Glutamatergic neuron (in vitro differentiated cells): ENCODE measurements at regions not wholly inside any gene's neighbourhood (a gene's known extent, or its start where the extent isn't known, plus 50 kb on each side); places are given as distances from the start of the nearest gene placed in this dataset.

Experiments
- DNase-seq: peaks from one replicate; pipeline ENCODE4 v3.0.0; 2022
- H3K27ac Mint-ChIP-seq: one replicate; pipeline ENCODE4 v1.8.0; 2020; ENCODE audit warnings: mild to moderate bottlenecking, mixed read lengths, inconsistent platforms; ENCODE audit not compliant: unreplicated experiment
- H3K27me3 Mint-ChIP-seq: one replicate; pipeline ENCODE4 v1.8.0; 2020; ENCODE audit warnings: mild to moderate bottlenecking, moderate library complexity, mixed read lengths, inconsistent platforms; ENCODE audit not compliant: unreplicated experiment
- H3K36me3 Mint-ChIP-seq: one replicate; pipeline ENCODE4 v1.8.0; 2020; ENCODE audit warnings: mild to moderate bottlenecking, mixed read lengths, inconsistent platforms; ENCODE audit not compliant: unreplicated experiment
- H3K4me1 Mint-ChIP-seq: one replicate; pipeline ENCODE4 v1.8.0; 2020; ENCODE audit warnings: mild to moderate bottlenecking, low read depth, mixed read lengths, inconsistent platforms; ENCODE audit not compliant: unreplicated experiment
- H3K4me3 Mint-ChIP-seq: one replicate; pipeline ENCODE4 v1.8.0; 2020; ENCODE audit warnings: mild to moderate bottlenecking, mixed read lengths, inconsistent platforms; ENCODE audit not compliant: unreplicated experiment
- H3K9me3 Mint-ChIP-seq: one replicate; pipeline ENCODE4 v1.8.0; 2020; ENCODE audit warnings: mild to moderate bottlenecking, moderate library complexity, mixed read lengths, inconsistent platforms; ENCODE audit not compliant: unreplicated experiment
- CTCF ChIP-seq: fragments of 200-600 bp; sonication (generic); IDR thresholded peaks from one replicate; pipeline ENCODE4 v1.5.0; 2021; ENCODE audit not compliant: partially characterized antibody, unreplicated experiment

- Mint-ChIP-seq H3K9me3 (no peaks in the 10 kb centered on the region), H3K4me3 (no peak overlapping the region), H3K27ac (no peak overlapping the region), H3K4me1 (no peaks in the 10 kb centered on the region), H3K36me3 (no peaks in the 10 kb centered on the region), H3K27me3 (no peaks in the 10 kb centered on the region)
- no peak for TF ChIP-seq CTCF
- no peak for DNase-seq
These were observed 649.9 kb upstream of the API5 start for GRCh38 chr11:42661942-42662341.

GRCh38 chr11:42669248-42669976 is 642.4 kb upstream of the API5 start:
- Mint-ChIP-seq H3K4me1 (peaks cover 3% of the 10 kb centered on the region), H3K9me3 (peaks cover 5% of the 10 kb centered on the region), H3K27ac (peak overlapping the region; percentile 34), H3K4me3 (no peak overlapping the region), H3K36me3 (no peaks in the 10 kb centered on the region), H3K27me3 (no peaks in the 10 kb centered on the region)
- no peak for TF ChIP-seq CTCF
- no peak for DNase-seq

GRCh38 chr11:42674436-42674835 is 637.4 kb upstream of the API5 start:
- no peak overlapping the region for H3K4me3 Mint-ChIP-seq
- DNase-seq, result no peak
- no peak for TF ChIP-seq CTCF
- peaks cover under 1% of the 10 kb centered on the region for H3K4me1 Mint-ChIP-seq
- no peaks in the 10 kb centered on the region for H3K27me3 Mint-ChIP-seq
- H3K36me3 Mint-ChIP-seq, result no peaks in the 10 kb centered on the region
- no peak overlapping the region for H3K27ac Mint-ChIP-seq
- peaks cover 3% of the 10 kb centered on the region for H3K9me3 Mint-ChIP-seq

GRCh38 chr11:42707541-42707940 is 604.3 kb upstream of the API5 start:
- H3K27ac Mint-ChIP-seq, result no peak overlapping the region
- DNase-seq, result no peak
- H3K36me3 Mint-ChIP-seq, result no peaks in the 10 kb centered on the region
- H3K9me3 Mint-ChIP-seq, result no peaks in the 10 kb centered on the region
- no peak for TF ChIP-seq CTCF
- H3K4me3 Mint-ChIP-seq, result no peak overlapping the region
- peaks cover 3% of the 10 kb centered on the region for H3K27me3 Mint-ChIP-seq
- no peaks in the 10 kb centered on the region for H3K4me1 Mint-ChIP-seq

GRCh38 chr11:42709216-42709615 is 602.6 kb upstream of the API5 start:
- no peak for DNase-seq
- Mint-ChIP-seq H3K27ac (no peak overlapping the region), H3K36me3 (no peaks in the 10 kb centered on the region), H3K4me1 (no peaks in the 10 kb centered on the region), H3K9me3 (no peaks in the 10 kb centered on the region), H3K27me3 (peaks cover 3% of the 10 kb centered on the region), H3K4me3 (no peak overlapping the region)
- TF ChIP-seq CTCF, result no peak
